ENCODE measurements at regions not wholly inside any gene's neighbourhood (a gene's known extent, or its start where the extent isn't known, plus 50 kb on each side); places are given as distances from the start of the nearest gene placed in this dataset.

DNA sequence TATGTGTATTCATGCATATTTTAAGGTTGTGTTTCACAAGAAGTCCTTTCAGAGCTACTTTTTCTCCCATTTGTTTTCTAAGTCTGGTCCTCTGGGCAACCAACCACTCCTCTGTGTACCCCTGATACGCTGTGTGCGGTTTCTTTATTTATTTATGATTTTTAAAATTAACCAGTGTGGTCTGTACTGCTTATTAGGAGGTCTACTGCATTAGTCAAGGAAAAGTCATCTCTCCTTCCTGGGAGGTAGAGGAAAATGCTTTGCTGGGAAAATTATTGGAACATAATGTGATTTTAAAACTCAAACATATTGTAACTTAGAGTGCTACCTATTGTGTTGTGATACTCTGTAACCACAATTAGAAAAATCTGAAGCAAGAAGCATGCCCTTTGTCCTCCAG is 1404.3 kb downstream of the SUCLG1 start:
- no peak for TF ChIP-seq MAFF (IDR thresholded peaks at IDR 0.05; ENCODE audit: low read length)
- TF ChIP-seq U2AF2 (optimal IDR thresholded peaks at IDR 0.05; ENCODE audit: low read depth, low read length): no peak
- TF ChIP-seq ZNF146 (CRISPR knock-in tag; IDR thresholded peaks at IDR 0.05; ENCODE audit: unreplicated experiment): no peak
- TF ChIP-seq, protein P1, sequence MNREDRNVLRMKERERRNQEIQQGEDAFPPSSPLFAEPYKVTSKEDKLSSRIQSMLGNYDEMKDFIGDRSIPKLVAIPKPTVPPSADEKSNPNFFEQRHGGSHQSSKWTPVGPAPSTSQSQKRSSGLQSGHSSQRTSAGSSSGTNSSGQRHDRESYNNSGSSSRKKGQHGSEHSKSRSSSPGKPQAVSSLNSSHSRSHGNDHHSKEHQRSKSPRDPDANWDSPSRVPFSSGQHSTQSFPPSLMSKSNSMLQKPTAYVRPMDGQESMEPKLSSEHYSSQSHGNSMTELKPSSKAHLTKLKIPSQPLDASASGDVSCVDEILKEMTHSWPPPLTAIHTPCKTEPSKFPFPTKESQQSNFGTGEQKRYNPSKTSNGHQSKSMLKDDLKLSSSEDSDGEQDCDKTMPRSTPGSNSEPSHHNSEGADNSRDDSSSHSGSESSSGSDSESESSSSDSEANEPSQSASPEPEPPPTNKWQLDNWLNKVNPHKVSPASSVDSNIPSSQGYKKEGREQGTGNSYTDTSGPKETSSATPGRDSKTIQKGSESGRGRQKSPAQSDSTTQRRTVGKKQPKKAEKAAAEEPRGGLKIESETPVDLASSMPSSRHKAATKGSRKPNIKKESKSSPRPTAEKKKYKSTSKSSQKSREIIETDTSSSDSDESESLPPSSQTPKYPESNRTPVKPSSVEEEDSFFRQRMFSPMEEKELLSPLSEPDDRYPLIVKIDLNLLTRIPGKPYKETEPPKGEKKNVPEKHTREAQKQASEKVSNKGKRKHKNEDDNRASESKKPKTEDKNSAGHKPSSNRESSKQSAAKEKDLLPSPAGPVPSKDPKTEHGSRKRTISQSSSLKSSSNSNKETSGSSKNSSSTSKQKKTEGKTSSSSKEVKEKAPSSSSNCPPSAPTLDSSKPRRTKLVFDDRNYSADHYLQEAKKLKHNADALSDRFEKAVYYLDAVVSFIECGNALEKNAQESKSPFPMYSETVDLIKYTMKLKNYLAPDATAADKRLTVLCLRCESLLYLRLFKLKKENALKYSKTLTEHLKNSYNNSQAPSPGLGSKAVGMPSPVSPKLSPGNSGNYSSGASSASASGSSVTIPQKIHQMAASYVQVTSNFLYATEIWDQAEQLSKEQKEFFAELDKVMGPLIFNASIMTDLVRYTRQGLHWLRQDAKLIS (CRISPR knock-in tag; IDR thresholded peaks at IDR 0.05): no peak
- no peak for TF ChIP-seq PRMT5 (CRISPR knock-in tag; IDR thresholded peaks at IDR 0.05)
- TF ChIP-seq KDM1A (IDR thresholded peaks at IDR 0.05): no peak
- TF ChIP-seq, protein P2, sequence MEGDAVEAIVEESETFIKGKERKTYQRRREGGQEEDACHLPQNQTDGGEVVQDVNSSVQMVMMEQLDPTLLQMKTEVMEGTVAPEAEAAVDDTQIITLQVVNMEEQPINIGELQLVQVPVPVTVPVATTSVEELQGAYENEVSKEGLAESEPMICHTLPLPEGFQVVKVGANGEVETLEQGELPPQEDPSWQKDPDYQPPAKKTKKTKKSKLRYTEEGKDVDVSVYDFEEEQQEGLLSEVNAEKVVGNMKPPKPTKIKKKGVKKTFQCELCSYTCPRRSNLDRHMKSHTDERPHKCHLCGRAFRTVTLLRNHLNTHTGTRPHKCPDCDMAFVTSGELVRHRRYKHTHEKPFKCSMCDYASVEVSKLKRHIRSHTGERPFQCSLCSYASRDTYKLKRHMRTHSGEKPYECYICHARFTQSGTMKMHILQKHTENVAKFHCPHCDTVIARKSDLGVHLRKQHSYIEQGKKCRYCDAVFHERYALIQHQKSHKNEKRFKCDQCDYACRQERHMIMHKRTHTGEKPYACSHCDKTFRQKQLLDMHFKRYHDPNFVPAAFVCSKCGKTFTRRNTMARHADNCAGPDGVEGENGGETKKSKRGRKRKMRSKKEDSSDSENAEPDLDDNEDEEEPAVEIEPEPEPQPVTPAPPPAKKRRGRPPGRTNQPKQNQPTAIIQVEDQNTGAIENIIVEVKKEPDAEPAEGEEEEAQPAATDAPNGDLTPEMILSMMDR (IDR thresholded peaks at IDR 0.05 in 2 of 3, conservative IDR thresholded peaks at IDR 0.05 in 1 of 3; ENCODE audit: insufficient read depth in 2 of 3, low read depth in 1 of 3, low read length in 3 of 3): no peak
- no peak for TF ChIP-seq CEBPB (tag; IDR thresholded peaks at IDR 0.05)
- no peak for TF ChIP-seq HDAC6 (IDR thresholded peaks at IDR 0.05; ENCODE audit: low read depth, low read length)
- TF ChIP-seq EGR1 (conservative IDR thresholded peaks at IDR 0.05): no peak
- TF ChIP-seq, protein P3, sequence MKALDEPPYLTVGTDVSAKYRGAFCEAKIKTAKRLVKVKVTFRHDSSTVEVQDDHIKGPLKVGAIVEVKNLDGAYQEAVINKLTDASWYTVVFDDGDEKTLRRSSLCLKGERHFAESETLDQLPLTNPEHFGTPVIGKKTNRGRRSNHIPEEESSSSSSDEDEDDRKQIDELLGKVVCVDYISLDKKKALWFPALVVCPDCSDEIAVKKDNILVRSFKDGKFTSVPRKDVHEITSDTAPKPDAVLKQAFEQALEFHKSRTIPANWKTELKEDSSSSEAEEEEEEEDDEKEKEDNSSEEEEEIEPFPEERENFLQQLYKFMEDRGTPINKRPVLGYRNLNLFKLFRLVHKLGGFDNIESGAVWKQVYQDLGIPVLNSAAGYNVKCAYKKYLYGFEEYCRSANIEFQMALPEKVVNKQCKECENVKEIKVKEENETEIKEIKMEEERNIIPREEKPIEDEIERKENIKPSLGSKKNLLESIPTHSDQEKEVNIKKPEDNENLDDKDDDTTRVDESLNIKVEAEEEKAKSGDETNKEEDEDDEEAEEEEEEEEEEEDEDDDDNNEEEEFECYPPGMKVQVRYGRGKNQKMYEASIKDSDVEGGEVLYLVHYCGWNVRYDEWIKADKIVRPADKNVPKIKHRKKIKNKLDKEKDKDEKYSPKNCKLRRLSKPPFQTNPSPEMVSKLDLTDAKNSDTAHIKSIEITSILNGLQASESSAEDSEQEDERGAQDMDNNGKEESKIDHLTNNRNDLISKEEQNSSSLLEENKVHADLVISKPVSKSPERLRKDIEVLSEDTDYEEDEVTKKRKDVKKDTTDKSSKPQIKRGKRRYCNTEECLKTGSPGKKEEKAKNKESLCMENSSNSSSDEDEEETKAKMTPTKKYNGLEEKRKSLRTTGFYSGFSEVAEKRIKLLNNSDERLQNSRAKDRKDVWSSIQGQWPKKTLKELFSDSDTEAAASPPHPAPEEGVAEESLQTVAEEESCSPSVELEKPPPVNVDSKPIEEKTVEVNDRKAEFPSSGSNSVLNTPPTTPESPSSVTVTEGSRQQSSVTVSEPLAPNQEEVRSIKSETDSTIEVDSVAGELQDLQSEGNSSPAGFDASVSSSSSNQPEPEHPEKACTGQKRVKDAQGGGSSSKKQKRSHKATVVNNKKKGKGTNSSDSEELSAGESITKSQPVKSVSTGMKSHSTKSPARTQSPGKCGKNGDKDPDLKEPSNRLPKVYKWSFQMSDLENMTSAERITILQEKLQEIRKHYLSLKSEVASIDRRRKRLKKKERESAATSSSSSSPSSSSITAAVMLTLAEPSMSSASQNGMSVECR (CRISPR knock-in tag; IDR thresholded peaks at IDR 0.05): no peak
- no peak for TF ChIP-seq ZNF197 (CRISPR knock-in tag; IDR thresholded peaks at IDR 0.05; ENCODE audit: low read depth)
